ENCODE measurements at regions not wholly inside any gene's neighbourhood (a gene's known extent, or its start where the extent isn't known, plus 50 kb on each side); places are given as distances from the start of the nearest gene placed in this dataset.

- TF ChIP-seq EZH2 (IDR thresholded peaks at IDR 0.05; ENCODE audit: borderline replicate concordance, low read length) (no peak), CTCF (conservative IDR thresholded peaks at IDR 0.05 in 1 of 2, IDR thresholded peaks at IDR 0.05 in 1 of 2; ENCODE audit: extremely low read depth in 1 of 2, insufficient read depth in 1 of 2, low read depth in 1 of 2, low read length in 2 of 2) (no peak)
These were observed 81.3 kb upstream of the CD93 start for GRCh38 chr20:23167431-23167830.

Data from mammary epithelial cell (primary cell).